GM12878 (cell line): ENCODE measurements at regions not wholly inside any gene's neighbourhood (a gene's known extent, or its start where the extent isn't known, plus 50 kb on each side); places are given as distances from the start of the nearest gene placed in this dataset.

Experiments
- ATAC-seq: fragments of 200-7000 bp; cut with Tn5 transposase; 3 replicates; pipeline ENCODE4 v1.9.1; 2020; ENCODE audit warnings: mild to moderate bottlenecking, moderate library complexity
- BruUV-seq: library from RNA; stranded (reverse); fragments of 400-500 nt; replicated peaks from 2 replicates; lab custom pipeline; 2021; lab: Mats Ljungman, UMichigan
- CTCF ChIA-PET: fragments of 300-600 bp; sonication (Branson Sonifier 250); formaldehyde crosslinking; extraction: SDS; loops from one replicate; lab custom pipeline; 2021; ENCODE audit warnings: inconsistent platforms; lab: Yijun Ruan, JAX
- POLR2A ChIA-PET: fragments of 350-600 bp; formaldehyde crosslinking; extraction: SDS; loops from one replicate; lab custom pipeline; 2021; ENCODE audit warnings: inconsistent platforms; lab: Charles Lee
- RAD21 ChIA-PET: fragments of 300-600 bp; sonication (Branson Sonifier 250); formaldehyde crosslinking; loops from one replicate; lab custom pipeline; 2023; ENCODE audit warnings: antibody characterized with exemption; ENCODE audit not compliant: unreplicated experiment; lab: Charles Lee
- SMC1A ChIA-PET: fragments of 300-600 bp; sonication (Branson Sonifier 250); formaldehyde crosslinking; loops from one replicate; lab custom pipeline; 2023; ENCODE audit not compliant: unreplicated experiment, uncharacterized antibody; lab: Charles Lee
- DNase-seq: peaks from one replicate; pipeline ENCODE4 v3.0.0-alpha.2; 2011; ENCODE audit warnings: low read depth, low spot score
- FAIRE-seq: peaks from 3 replicates; lab custom pipeline; 2011; peaks lifted over from hg19 to GRCh38; lab: Jason Lieb, UNC
- H2AFZ ChIP-seq: 2 replicates; pipeline ENCODE4 v1.6.0; 2011; ENCODE audit warnings: low read depth, low read length, control low read depth; ENCODE audit not compliant: control insufficient read depth
- H3K27ac ChIP-seq: 2 replicates; pipeline ENCODE4 v1.5.1; 2011; ENCODE audit warnings: control low read depth; ENCODE audit not compliant: control insufficient read depth, insufficient read depth
- H3K27me3 ChIP-seq, 2 experiments: replicated peaks in 1 of 2; 2 replicates each; pipeline versions ENCODE4 v1.6.0 to v1.6.1; 2011; ENCODE audit warnings: low read length in 1 of 2; ENCODE audit not compliant: control insufficient read depth in 2 of 2, insufficient read depth in 2 of 2
- H3K36me3 ChIP-seq, 2 experiments: 2 replicates each; pipeline ENCODE4 v1.5.1; 2011; ENCODE audit warnings: low read length in 1 of 2; ENCODE audit not compliant: control insufficient read depth in 2 of 2, insufficient read depth in 2 of 2
- H3K4me1 ChIP-seq: 2 replicates; pipeline ENCODE4 v1.6.1; 2011; ENCODE audit warnings: mild to moderate bottlenecking, low read length, moderate library complexity, mixed read lengths; ENCODE audit not compliant: control insufficient read depth, insufficient read depth
- H3K4me2 ChIP-seq: 2 replicates; pipeline ENCODE4 v1.6.0; 2011; ENCODE audit warnings: control low read depth; ENCODE audit not compliant: control insufficient read depth, insufficient read depth
- H3K4me3 ChIP-seq: fragments of 200-600 bp; sonication (generic); 2 replicates; pipeline ENCODE4 v1.5.1; 2016
- H3K79me2 ChIP-seq: 2 replicates; pipeline ENCODE4 v1.6.0; 2011; ENCODE audit warnings: low read length; ENCODE audit not compliant: control insufficient read depth, insufficient read depth
- H3K9ac ChIP-seq: 2 replicates; pipeline ENCODE4 v1.8.0; 2011; ENCODE audit warnings: low read length, control low read depth, mixed read lengths; ENCODE audit not compliant: control insufficient read depth, insufficient read depth
- H3K9me3 ChIP-seq: replicated peaks from 3 replicates; pipeline ENCODE4 v1.5.1; 2011; ENCODE audit warnings: mild to moderate bottlenecking, low read length; ENCODE audit not compliant: control insufficient read depth, insufficient read depth
- H4K20me1 ChIP-seq: 2 replicates; pipeline ENCODE4 v1.6.0; 2011; ENCODE audit not compliant: control insufficient read depth, insufficient read depth
- GATAD2B ChIP-seq: fragments of 450-650 bp; conservative IDR thresholded peaks from 2 replicates; pipeline ENCODE4 v1.6.1; 2017; ENCODE audit warnings: low read depth, mild to moderate bottlenecking, moderate library complexity
- KAT2A ChIP-seq: conservative IDR thresholded peaks from 2 replicates; pipeline ENCODE4 v1.6.1; 2011; ENCODE audit warnings: low read depth, low read length; ENCODE audit not compliant: control insufficient read depth
- PAX8 ChIP-seq: fragments of 450-650 bp; IDR thresholded peaks from 2 replicates; pipeline ENCODE4 v1.6.1; 2017; ENCODE audit warnings: mild to moderate bottlenecking, moderate library complexity
- RAD51 ChIP-seq: fragments of 450-650 bp; IDR thresholded peaks from 2 replicates; pipeline ENCODE4 v1.6.1; 2016; ENCODE audit warnings: moderate library complexity, mild to moderate bottlenecking, inconsistent platforms
- YY1 ChIP-seq: IDR thresholded peaks from 2 replicates; pipeline ENCODE4 v1.6.1; 2011; ENCODE audit warnings: low read depth, mild to moderate bottlenecking, low read length
- ZBED1 ChIP-seq: IDR thresholded peaks from 2 replicates; pipeline ENCODE4 v1.6.1; 2016; ENCODE audit warnings: borderline replicate concordance
- ZBTB33 ChIP-seq: fragments of 450-650 bp; IDR thresholded peaks from 2 replicates; pipeline ENCODE4 v1.6.1; 2017; ENCODE audit warnings: mild to moderate bottlenecking
- WGBS: methylation state at CpG from one replicate; pipeline ENCODE4 v1.1.6; 2016; ENCODE audit warnings: low lambda C conversion rate; ENCODE audit not compliant: insufficient replicate concordance, insufficient coverage; ENCODE audit errors: missing lambda C conversion rate; 5-methylcytosine and 5-hydroxymethylcytosine counted together
- in situ Hi-C: fragments of 300-500 bp; cut with MboI; formaldehyde crosslinking; loops from 9 replicates; pipeline ENCODE4 v1.14.3; 2018; ENCODE audit warnings: mixed read lengths
- intact Hi-C: fragments of 100-400 bp; cut with micrococcal nuclease; formaldehyde crosslinking; loops from one replicate; pipeline ENCODE4 v1.14.2; 2022; ENCODE audit not compliant: unreplicated experiment
- TF ChIP-seq, protein P1 (sequence below): IDR thresholded peaks from 2 replicates; pipeline ENCODE4 v1.6.1; 2012; ENCODE audit warnings: low read depth, low read length, improper control_type of control experiment

DNA sequence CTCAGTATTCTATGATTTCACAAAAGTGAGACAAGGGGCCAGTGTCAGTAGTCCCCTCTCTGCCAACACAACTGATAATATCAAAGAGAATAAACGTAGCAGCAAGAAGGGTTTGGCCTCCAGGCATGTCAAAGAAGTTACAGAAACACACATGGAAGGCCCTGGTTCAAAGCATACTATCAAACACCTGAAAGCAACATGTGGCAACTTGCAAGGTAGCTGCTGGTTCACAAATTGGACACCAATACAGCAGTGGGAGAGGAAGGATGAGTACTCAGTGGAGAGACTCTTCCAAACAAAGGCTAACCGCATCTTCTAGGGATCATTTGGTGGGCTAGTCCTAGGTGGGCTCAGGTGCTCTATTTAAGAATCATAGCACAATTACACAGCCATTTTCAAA, 74.9 kb upstream of the MAOA start:
- RAD21 ChIA-PET = no interaction called here
- H3K4me3 ChIP-seq = no peak overlapping the region
- FAIRE-seq (no peak), ATAC-seq (no peak), DNase-seq (no peak)
- no peaks in the 10 kb centered on the region for H3K36me3 ChIP-seq
- BruUV-seq = no TSS peak
- no peaks in the 10 kb centered on the region for H3K9me3 ChIP-seq
- CTCF ChIA-PET = no interaction called here
- no peak overlapping the region for H2AFZ ChIP-seq
- POLR2A ChIA-PET = no interaction called here
- H3K79me2 ChIP-seq = no peaks in the 10 kb centered on the region
- no peak overlapping the region for H3K9ac ChIP-seq
- 18% methylated on average over 2 of the region's 2 CpGs for WGBS
- no peak overlapping the region for H3K27ac ChIP-seq
- H3K27me3 ChIP-seq = no peaks in the 10 kb centered on the region
- H4K20me1 ChIP-seq = no peaks in the 10 kb centered on the region
- SMC1A ChIA-PET = no interaction called here
- TF ChIP-seq KAT2A (no peak), ZBTB33 (no peak)
- intact Hi-C loops = no loop called here
- in situ Hi-C loops = no loop called here
- H3K4me2 ChIP-seq = no peak overlapping the region
- no peaks in the 10 kb centered on the region for H3K4me1 ChIP-seq

GRCh38 chrX:43581888-43582539, 74.1 kb upstream of the MAOA start:
- Histone ChIP-seq H3K36me3 (no peaks in the 10 kb centered on the region), H3K27ac (no peak overlapping the region), H3K9me3 (no peaks in the 10 kb centered on the region), H3K4me3 (no peak overlapping the region), H3K4me2 (no peak overlapping the region), H3K79me2 (no peaks in the 10 kb centered on the region), H2AFZ (no peak overlapping the region), H3K27me3 (no peaks in the 10 kb centered on the region), H4K20me1 (no peaks in the 10 kb centered on the region), H3K9ac (no peak overlapping the region)
- DNase-seq (no peak), FAIRE-seq (no peak)
- no TSS peak for BruUV-seq
- SMC1A ChIA-PET = no interaction called here
- in situ Hi-C loops (no loop called here), intact Hi-C loops (no loop called here)
- TF ChIP-seq ZBED1 = no peak
- no peak for TF ChIP-seq PAX8
- no peak for TF ChIP-seq YY1
- TF ChIP-seq, protein P1, sequence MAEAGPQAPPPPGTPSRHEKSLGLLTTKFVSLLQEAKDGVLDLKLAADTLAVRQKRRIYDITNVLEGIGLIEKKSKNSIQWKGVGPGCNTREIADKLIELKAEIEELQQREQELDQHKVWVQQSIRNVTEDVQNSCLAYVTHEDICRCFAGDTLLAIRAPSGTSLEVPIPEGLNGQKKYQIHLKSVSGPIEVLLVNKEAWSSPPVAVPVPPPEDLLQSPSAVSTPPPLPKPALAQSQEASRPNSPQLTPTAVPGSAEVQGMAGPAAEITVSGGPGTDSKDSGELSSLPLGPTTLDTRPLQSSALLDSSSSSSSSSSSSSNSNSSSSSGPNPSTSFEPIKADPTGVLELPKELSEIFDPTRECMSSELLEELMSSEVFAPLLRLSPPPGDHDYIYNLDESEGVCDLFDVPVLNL = no peak
- TF ChIP-seq GATAD2B = no peak
- no peak for TF ChIP-seq RAD51
- TF ChIP-seq, all 136 proteins: peak for 0
- ChIA-PET POLR2A (no interaction called here), RAD21 (no interaction called here), CTCF (no interaction called here)
- ATAC-seq = no peak
- no peaks in the 10 kb centered on the region for H3K4me1 ChIP-seq
- WGBS = 22% methylated on average over 5 of the region's 5 CpGs
